ENCODE measurements at regions not wholly inside any gene's neighbourhood (a gene's known extent, or its start where the extent isn't known, plus 50 kb on each side); places are given as distances from the start of the nearest gene placed in this dataset.

GRCh38 chr11:96753997-96754396, 364.2 kb downstream of the JRKL start:
- no peaks in the 10 kb centered on the region for H3K4me1 ChIP-seq (ENCODE audit: control insufficient read depth, low read depth, low read length)
- no peaks in the 10 kb centered on the region for H3K36me3 ChIP-seq (ENCODE audit: control insufficient read depth, insufficient read depth, low read length)
- no peak overlapping the region for H3K9ac ChIP-seq (ENCODE audit: low read length)
- no peak overlapping the region for H3K4ac ChIP-seq (ENCODE audit: low read depth, low read length)
- H4K8ac ChIP-seq (ENCODE audit: low read depth, low read length), result no peak overlapping the region
- H2AK5ac ChIP-seq (ENCODE audit: low read length), result no peak overlapping the region
- H2BK15ac ChIP-seq (replicated peaks; ENCODE audit: low read depth), result no peak overlapping the region
- no peak overlapping the region for H3K56ac ChIP-seq (ENCODE audit: low read length)
- no peak for DNase-seq
- no peaks in the 10 kb centered on the region for H3K27me3 ChIP-seq (ENCODE audit: insufficient read depth, low read length, poor library complexity)
- no peaks in the 10 kb centered on the region for H3K79me1 ChIP-seq (ENCODE audit: low read length)
- H4K5ac ChIP-seq (ENCODE audit: low read length), result no peak overlapping the region
- no peaks in the 10 kb centered on the region for H3K79me2 ChIP-seq (ENCODE audit: control insufficient read depth, insufficient read depth, low read length)
- no peak overlapping the region for H2BK120ac ChIP-seq (ENCODE audit: low read depth, low read length)
- H3K4me2 ChIP-seq (ENCODE audit: low read length), result no peak overlapping the region
- H2BK5ac ChIP-seq (ENCODE audit: low read length), result no peak overlapping the region
- no CpG with 5 or more reads among the region's 2 CpGs for WGBS (ENCODE audit: extremely low coverage, insufficient coverage, low lambda C conversion rate)
- no peak overlapping the region for H3K18ac ChIP-seq (ENCODE audit: low read length)
- H3K27ac ChIP-seq (ENCODE audit: low read depth, low read length), result no peak overlapping the region
- no peak overlapping the region for H3K23ac ChIP-seq (ENCODE audit: low read length)
- no peak overlapping the region for H3K4me3 ChIP-seq (ENCODE audit: low read length)

GRCh38 chr11:96755209-96755608, 365.4 kb downstream of the JRKL start:
- WGBS (ENCODE audit: extremely low coverage, insufficient coverage, low lambda C conversion rate), result no CpG with 5 or more reads among the region's 2 CpGs
- Histone ChIP-seq H3K4me2 (ENCODE audit: low read length) (no peak overlapping the region), H2BK120ac (ENCODE audit: low read depth, low read length) (no peak overlapping the region), H3K27ac (ENCODE audit: low read depth, low read length) (no peak overlapping the region), H3K4me1 (ENCODE audit: control insufficient read depth, low read depth, low read length) (no peaks in the 10 kb centered on the region), H3K56ac (ENCODE audit: low read length) (no peak overlapping the region), H3K18ac (ENCODE audit: low read length) (no peak overlapping the region), H3K4ac (ENCODE audit: low read depth, low read length) (no peak overlapping the region), H3K79me2 (ENCODE audit: control insufficient read depth, insufficient read depth, low read length) (no peaks in the 10 kb centered on the region), H3K79me1 (ENCODE audit: low read length) (no peaks in the 10 kb centered on the region), H2BK15ac (replicated peaks; ENCODE audit: low read depth) (no peak overlapping the region), H4K8ac (ENCODE audit: low read depth, low read length) (no peak overlapping the region), H3K23ac (ENCODE audit: low read length) (no peak overlapping the region), H3K36me3 (ENCODE audit: control insufficient read depth, insufficient read depth, low read length) (no peaks in the 10 kb centered on the region), H3K27me3 (ENCODE audit: insufficient read depth, low read length, poor library complexity) (no peaks in the 10 kb centered on the region), H2BK5ac (ENCODE audit: low read length) (no peak overlapping the region), H3K9ac (ENCODE audit: low read length) (no peak overlapping the region), H3K4me3 (ENCODE audit: low read length) (no peak overlapping the region), H4K5ac (ENCODE audit: low read length) (no peak overlapping the region), H2AK5ac (ENCODE audit: low read length) (no peak overlapping the region)
- DNase-seq, result no peak

- Histone ChIP-seq H2BK120ac (ENCODE audit: low read depth, low read length) (no peak overlapping the region), H3K79me1 (ENCODE audit: low read length) (no peaks in the 10 kb centered on the region), H3K27me3 (ENCODE audit: insufficient read depth, low read length, poor library complexity) (no peaks in the 10 kb centered on the region), H3K27ac (ENCODE audit: low read depth, low read length) (no peak overlapping the region), H2BK15ac (replicated peaks; ENCODE audit: low read depth) (no peak overlapping the region), H4K5ac (ENCODE audit: low read length) (no peak overlapping the region), H3K18ac (ENCODE audit: low read length) (no peak overlapping the region), H3K4ac (ENCODE audit: low read depth, low read length) (no peak overlapping the region), H3K4me1 (ENCODE audit: control insufficient read depth, low read depth, low read length) (no peaks in the 10 kb centered on the region), H3K4me3 (ENCODE audit: low read length) (no peak overlapping the region), H3K36me3 (ENCODE audit: control insufficient read depth, insufficient read depth, low read length) (no peaks in the 10 kb centered on the region), H2BK5ac (ENCODE audit: low read length) (no peak overlapping the region), H4K8ac (ENCODE audit: low read depth, low read length) (no peak overlapping the region), H2AK5ac (ENCODE audit: low read length) (no peak overlapping the region), H3K4me2 (ENCODE audit: low read length) (no peak overlapping the region), H3K56ac (ENCODE audit: low read length) (no peak overlapping the region), H3K79me2 (ENCODE audit: control insufficient read depth, insufficient read depth, low read length) (no peaks in the 10 kb centered on the region), H3K23ac (ENCODE audit: low read length) (no peak overlapping the region), H3K9ac (ENCODE audit: low read length) (no peak overlapping the region)
- no CpG with 5 or more reads among the region's 8 CpGs for WGBS (ENCODE audit: extremely low coverage, insufficient coverage, low lambda C conversion rate)
- no peak for DNase-seq
These were observed 365.9 kb downstream of the JRKL start for GRCh38 chr11:96755752-96756151.

- Histone ChIP-seq H3K4me1 (ENCODE audit: control insufficient read depth, low read depth, low read length) (no peaks in the 10 kb centered on the region), H3K27ac (ENCODE audit: low read depth, low read length) (no peak overlapping the region), H3K9ac (ENCODE audit: low read length) (no peak overlapping the region), H2BK15ac (replicated peaks; ENCODE audit: low read depth) (no peak overlapping the region), H3K4me3 (ENCODE audit: low read length) (no peak overlapping the region), H2AK5ac (ENCODE audit: low read length) (no peak overlapping the region), H3K79me1 (ENCODE audit: low read length) (no peaks in the 10 kb centered on the region), H3K27me3 (ENCODE audit: insufficient read depth, low read length, poor library complexity) (no peaks in the 10 kb centered on the region), H4K8ac (ENCODE audit: low read depth, low read length) (no peak overlapping the region), H2BK5ac (ENCODE audit: low read length) (no peak overlapping the region), H3K4me2 (ENCODE audit: low read length) (no peak overlapping the region), H3K23ac (ENCODE audit: low read length) (no peak overlapping the region), H3K56ac (ENCODE audit: low read length) (no peak overlapping the region), H2BK120ac (ENCODE audit: low read depth, low read length) (no peak overlapping the region), H4K5ac (ENCODE audit: low read length) (no peak overlapping the region), H3K79me2 (ENCODE audit: control insufficient read depth, insufficient read depth, low read length) (no peaks in the 10 kb centered on the region), H3K4ac (ENCODE audit: low read depth, low read length) (no peak overlapping the region), H3K36me3 (ENCODE audit: control insufficient read depth, insufficient read depth, low read length) (no peaks in the 10 kb centered on the region), H3K18ac (ENCODE audit: low read length) (no peak overlapping the region)
- WGBS (ENCODE audit: extremely low coverage, insufficient coverage, low lambda C conversion rate), result no CpG with 5 or more reads among the region's 1 CpG
- DNase-seq, result no peak
These were observed 369.1 kb downstream of the JRKL start for GRCh38 chr11:96758957-96759356.

GRCh38 chr11:96760306-96760705, 370.5 kb downstream of the JRKL start:
- Histone ChIP-seq H2AK5ac (ENCODE audit: low read length) (no peak overlapping the region), H3K23ac (ENCODE audit: low read length) (no peak overlapping the region), H3K56ac (ENCODE audit: low read length) (no peak overlapping the region), H3K4ac (ENCODE audit: low read depth, low read length) (no peak overlapping the region), H3K36me3 (ENCODE audit: control insufficient read depth, insufficient read depth, low read length) (no peaks in the 10 kb centered on the region), H3K79me2 (ENCODE audit: control insufficient read depth, insufficient read depth, low read length) (no peaks in the 10 kb centered on the region), H4K8ac (ENCODE audit: low read depth, low read length) (no peak overlapping the region), H3K9ac (ENCODE audit: low read length) (no peak overlapping the region), H3K4me1 (ENCODE audit: control insufficient read depth, low read depth, low read length) (no peaks in the 10 kb centered on the region), H4K5ac (ENCODE audit: low read length) (no peak overlapping the region), H3K4me2 (ENCODE audit: low read length) (no peak overlapping the region), H2BK15ac (replicated peaks; ENCODE audit: low read depth) (no peak overlapping the region), H3K79me1 (ENCODE audit: low read length) (no peaks in the 10 kb centered on the region), H2BK5ac (ENCODE audit: low read length) (no peak overlapping the region), H3K27me3 (ENCODE audit: insufficient read depth, low read length, poor library complexity) (no peaks in the 10 kb centered on the region), H3K27ac (ENCODE audit: low read depth, low read length) (no peak overlapping the region), H3K18ac (ENCODE audit: low read length) (no peak overlapping the region), H2BK120ac (ENCODE audit: low read depth, low read length) (no peak overlapping the region), H3K4me3 (ENCODE audit: low read length) (no peak overlapping the region)
- no peak for DNase-seq
- WGBS (ENCODE audit: extremely low coverage, insufficient coverage, low lambda C conversion rate), result 100% methylated on average over 1 of the region's 2 CpGs

- Histone ChIP-seq H2BK120ac (ENCODE audit: low read depth, low read length) (no peak overlapping the region), H3K9ac (ENCODE audit: low read length) (no peak overlapping the region), H3K18ac (ENCODE audit: low read length) (no peak overlapping the region), H3K56ac (ENCODE audit: low read length) (no peak overlapping the region), H3K27ac (ENCODE audit: low read depth, low read length) (no peak overlapping the region), H3K4me3 (ENCODE audit: low read length) (no peak overlapping the region), H2AK5ac (ENCODE audit: low read length) (no peak overlapping the region), H3K79me1 (ENCODE audit: low read length) (no peaks in the 10 kb centered on the region), H3K23ac (ENCODE audit: low read length) (no peak overlapping the region), H3K79me2 (ENCODE audit: control insufficient read depth, insufficient read depth, low read length) (no peaks in the 10 kb centered on the region), H3K27me3 (ENCODE audit: insufficient read depth, low read length, poor library complexity) (no peaks in the 10 kb centered on the region), H4K5ac (ENCODE audit: low read length) (no peak overlapping the region), H4K8ac (ENCODE audit: low read depth, low read length) (no peak overlapping the region), H3K4me2 (ENCODE audit: low read length) (no peak overlapping the region), H2BK15ac (replicated peaks; ENCODE audit: low read depth) (no peak overlapping the region), H3K4me1 (ENCODE audit: control insufficient read depth, low read depth, low read length) (no peaks in the 10 kb centered on the region), H3K36me3 (ENCODE audit: control insufficient read depth, insufficient read depth, low read length) (no peaks in the 10 kb centered on the region), H3K4ac (ENCODE audit: low read depth, low read length) (no peak overlapping the region), H2BK5ac (ENCODE audit: low read length) (no peak overlapping the region)
- no peak for DNase-seq
These were observed 371.0 kb downstream of the JRKL start for GRCh38 chr11:96760815-96761214.

All from mesendoderm (in vitro differentiated cells).